Upper lobe of left lung (tissue), 4 donors: ENCODE measurements at regions not wholly inside any gene's neighbourhood (a gene's known extent, or its start where the extent isn't known, plus 50 kb on each side); places are given as distances from the start of the nearest gene placed in this dataset.

ENCODE experiments used
- CTCF ChIP-seq, 6 experiments: fragments of 450-650 bp in 4 of 6; fragments of 200-600 bp in 2 of 6; sonication (generic) in 2 of 6; IDR thresholded peaks; one replicate each; pipeline ENCODE4 v1.5.1; 2016 to 2019; ENCODE audit warnings: antibody characterized with exemption in 6 of 6
- EP300 ChIP-seq, 4 donors: sonication (generic); formaldehyde crosslinking; IDR thresholded peaks; one replicate each; pipeline ENCODE4 v1.5.1; 2017; ENCODE audit warnings: antibody characterized with exemption in 4 of 4, control low read depth in 2 of 4
- POLR2A ChIP-seq, 4 donors: fragments of 450-650 bp; IDR thresholded peaks; one replicate each; pipeline ENCODE4 v1.5.1; 2016 to 2017; ENCODE audit warnings: antibody characterized with exemption in 4 of 4, mild to moderate bottlenecking in 2 of 4

- no peak for TF ChIP-seq CTCF (IDR thresholded peaks at IDR 0.05)
- TF ChIP-seq POLR2A (IDR thresholded peaks at IDR 0.05) = no peak
- no peak for TF ChIP-seq EP300 (IDR thresholded peaks at IDR 0.05)
Observed at GRCh38 chr22:47575291-47575690, 812.8 kb downstream of the TBC1D22A start.
